HG03571 (cell line): ENCODE measurements at regions not wholly inside any gene's neighbourhood (a gene's known extent, or its start where the extent isn't known, plus 50 kb on each side); places are given as distances from the start of the nearest gene placed in this dataset.
"Not testable (repeated sequence)": the region's sequence is repeated elsewhere in the genome, so short reads cannot be mapped to it uniquely, and the experiment has no call there.

Experiments
- ATAC-seq: cut with Tn5 transposase; IDR thresholded peaks from one replicate; pipeline ENCODE4 v1.9.1; 2021; ENCODE audit not compliant: unreplicated experiment

DNA sequence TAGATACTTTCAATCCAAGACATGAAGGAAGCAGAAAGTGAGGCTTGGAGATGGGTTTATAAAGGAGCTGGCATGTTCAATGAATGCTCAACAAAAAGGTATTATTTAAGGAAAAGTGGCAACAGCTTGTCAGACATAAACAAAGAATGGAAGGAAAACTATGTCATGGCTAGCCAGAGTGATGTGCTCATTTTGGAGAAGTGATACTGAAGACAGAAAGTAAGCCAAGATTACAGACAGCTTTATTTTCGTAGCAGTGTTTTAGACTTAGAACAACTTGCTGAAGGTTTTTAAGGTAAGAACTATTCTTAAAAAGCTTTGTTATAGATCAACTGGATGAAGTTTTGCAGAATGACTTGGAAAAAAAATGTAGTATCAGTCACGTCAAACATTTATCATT is 160.5 kb upstream of the FERD3L start:
- no peak for ATAC-seq

DNA sequence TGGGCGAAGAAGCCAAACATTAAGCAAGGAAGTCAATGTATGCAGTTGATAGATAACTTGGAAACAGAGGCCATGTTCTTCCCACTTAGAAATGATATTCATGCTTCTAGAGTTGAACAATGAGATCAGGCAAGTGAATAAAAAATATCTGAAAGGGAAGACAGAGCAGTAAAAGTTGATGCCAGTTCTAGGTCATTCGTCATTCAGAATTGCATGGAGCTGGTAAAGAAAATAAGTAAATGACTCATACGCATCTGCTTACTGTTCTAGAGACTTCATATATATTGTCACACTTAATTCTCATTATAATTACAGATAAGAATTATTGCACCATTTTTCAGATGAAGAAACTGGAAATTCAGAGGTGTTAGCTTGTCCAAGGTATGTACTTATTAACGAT is 158.9 kb upstream of the FERD3L start:
- no peak for ATAC-seq

GRCh38 chr7:19302731-19303130 is 157.5 kb upstream of the FERD3L start:
- no peak for ATAC-seq

DNA sequence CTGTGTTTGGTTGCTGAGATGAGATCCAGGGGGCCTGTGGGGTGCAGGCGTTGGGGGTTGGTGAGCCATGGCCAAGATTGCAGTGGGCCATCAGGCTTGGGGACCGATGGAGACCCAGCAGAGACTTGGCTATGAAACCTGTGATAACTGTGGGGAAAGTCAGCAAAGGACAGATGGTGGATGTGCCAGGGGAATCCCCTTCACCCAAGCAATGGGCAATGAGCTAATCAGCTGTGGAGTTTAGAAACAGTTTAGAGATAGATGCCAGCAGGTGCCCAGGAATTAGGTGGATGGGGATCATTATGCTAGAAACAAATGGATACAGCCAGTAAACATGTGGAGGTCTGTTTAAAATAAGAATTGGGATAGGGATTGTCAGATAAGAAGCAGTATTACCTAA is 151.4 kb upstream of the FERD3L start:
- ATAC-seq = no peak

DNA sequence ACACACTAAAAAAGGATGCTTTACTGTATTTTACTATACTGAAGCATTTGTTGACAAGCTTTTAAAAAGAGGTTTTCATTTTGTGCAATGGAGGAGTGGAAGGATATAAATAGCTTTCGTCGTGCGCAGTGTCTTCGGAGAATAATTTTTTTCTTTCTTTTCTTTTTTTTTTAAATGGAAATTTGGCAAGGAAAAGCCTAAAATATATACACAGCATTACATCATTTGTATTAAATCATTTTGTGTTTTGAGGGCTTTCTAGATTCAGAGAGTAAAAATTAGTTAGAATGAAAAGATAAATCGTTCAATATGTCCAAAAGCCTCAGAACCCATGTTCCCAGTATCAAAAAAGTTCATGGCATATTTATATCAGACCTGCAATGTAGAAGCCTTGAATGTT is 150.2 kb upstream of the FERD3L start:
- no peak for ATAC-seq

- ATAC-seq = no peak
Observed at GRCh38 chr7:19294619-19295018, 149.4 kb upstream of the FERD3L start.

GRCh38 chr7:19293431-19293830 is 148.2 kb upstream of the FERD3L start:
- ATAC-seq = no peak

GRCh38 chr7:19290968-19291367 is 145.7 kb upstream of the FERD3L start:
- ATAC-seq = no peak

DNA sequence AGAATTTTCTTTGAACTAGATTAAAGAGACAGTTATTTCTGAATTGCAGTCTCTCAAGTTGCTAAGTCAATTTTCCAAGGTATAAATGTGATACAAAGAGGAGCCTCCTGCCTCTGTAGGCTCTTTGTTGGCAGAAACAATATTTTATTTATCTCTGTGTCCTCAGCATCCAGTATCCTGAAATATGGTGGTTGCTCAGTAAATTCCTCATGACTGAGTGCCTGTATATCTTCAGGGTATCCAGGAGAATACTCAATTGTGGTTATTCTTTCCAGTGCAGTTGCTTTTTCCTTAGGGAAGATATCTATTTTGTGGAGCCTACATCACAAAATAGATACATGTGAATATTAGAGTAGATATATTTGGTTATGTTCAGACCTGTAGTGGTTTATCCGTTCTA is 144.8 kb upstream of the FERD3L start:
- no peak for ATAC-seq

DNA sequence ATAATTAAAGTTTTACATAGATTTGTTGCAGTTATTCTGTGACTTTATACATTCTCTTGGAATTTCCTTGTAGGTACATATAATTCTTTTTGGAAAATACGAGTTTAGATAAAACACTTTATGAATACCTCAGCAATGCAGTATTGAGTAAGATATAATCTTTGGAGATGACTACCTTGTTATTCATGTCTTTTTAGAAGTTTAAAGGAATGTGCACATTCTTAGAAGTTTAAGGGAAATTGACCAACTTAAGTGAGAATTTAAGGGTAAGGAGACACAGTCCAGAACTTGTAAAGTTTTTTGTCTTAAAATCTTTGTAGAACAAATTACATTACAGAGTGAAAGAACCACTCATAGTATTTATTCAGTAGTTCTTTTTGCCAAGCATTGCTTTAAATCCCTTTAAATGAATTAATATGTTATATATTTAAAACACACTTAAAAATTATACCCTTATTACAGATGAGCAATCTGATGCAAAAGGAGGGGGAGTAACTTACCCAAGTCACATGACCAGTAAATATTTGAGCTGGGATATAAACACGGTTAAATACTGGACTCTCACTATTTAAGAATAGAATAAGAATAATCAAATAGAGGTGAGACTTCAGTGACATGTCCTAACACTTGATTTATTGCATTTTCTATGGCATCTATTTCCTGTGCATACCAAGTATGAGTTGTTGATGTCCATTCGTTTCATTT is 139.5 kb upstream of the FERD3L start:
- no peak for ATAC-seq

DNA sequence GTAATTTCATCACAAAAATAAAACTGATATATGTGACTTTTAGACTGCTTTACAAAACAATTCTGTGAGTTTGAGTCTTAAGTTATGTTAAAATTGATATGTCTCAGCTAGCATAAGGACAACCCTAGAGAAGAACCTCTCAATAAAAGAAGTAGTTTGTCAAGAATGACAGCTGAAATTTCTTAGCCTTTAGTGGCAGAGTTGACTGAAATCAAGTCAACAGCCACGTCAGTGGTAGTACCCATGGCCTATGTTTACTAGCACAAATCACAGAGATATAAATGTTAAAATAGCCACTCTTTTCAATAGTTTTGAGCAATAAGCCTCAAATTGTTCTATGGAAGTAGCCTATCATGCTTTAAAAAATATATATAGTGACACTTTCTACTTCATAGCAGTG is 138.9 kb upstream of the FERD3L start:
- no peak for ATAC-seq

GRCh38 chr7:19275000-19275399 is 129.8 kb upstream of the FERD3L start:
- no peak for ATAC-seq

DNA sequence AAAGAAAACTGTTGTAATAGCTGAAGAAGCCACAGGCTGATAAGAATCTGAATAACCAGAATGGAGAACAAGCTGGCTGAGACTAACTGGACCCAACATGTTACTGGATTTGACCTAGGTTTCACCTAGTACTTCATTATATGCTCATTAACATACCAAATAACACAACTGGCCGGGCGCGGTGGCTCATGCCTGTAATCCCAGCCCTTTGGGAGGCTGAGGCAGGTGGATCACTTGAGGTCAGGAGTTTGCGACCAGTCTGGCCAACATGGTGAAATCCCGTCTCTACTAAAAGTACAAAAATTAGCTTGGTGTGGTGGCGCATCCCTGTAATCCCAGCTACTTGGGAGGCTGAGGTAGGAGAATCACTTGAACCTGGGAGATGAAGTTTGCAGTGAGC is 127.1 kb upstream of the FERD3L start:
- not testable (repeated sequence) for ATAC-seq

GRCh38 chr7:19269301-19269700 is 124.1 kb upstream of the FERD3L start:
- no peak for ATAC-seq

DNA sequence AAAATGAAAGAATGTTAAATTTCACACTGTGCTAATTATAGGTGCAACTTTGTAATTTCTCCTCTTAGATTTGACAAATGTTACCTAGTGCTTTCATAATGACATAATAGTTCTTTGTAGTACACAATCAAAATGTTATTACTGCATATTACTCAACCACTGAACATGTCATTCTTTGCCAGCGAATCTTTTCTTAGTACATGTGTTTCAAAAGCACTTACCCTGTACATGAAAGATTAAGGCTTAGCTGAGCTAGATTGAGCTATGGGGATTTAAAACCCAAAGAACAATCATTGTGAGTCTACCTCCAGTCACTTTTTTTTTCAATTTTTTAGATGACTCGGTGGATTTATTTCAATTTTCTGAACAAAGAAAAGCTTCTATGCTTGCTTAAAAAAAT is 123.5 kb upstream of the FERD3L start:
- ATAC-seq = no peak

DNA sequence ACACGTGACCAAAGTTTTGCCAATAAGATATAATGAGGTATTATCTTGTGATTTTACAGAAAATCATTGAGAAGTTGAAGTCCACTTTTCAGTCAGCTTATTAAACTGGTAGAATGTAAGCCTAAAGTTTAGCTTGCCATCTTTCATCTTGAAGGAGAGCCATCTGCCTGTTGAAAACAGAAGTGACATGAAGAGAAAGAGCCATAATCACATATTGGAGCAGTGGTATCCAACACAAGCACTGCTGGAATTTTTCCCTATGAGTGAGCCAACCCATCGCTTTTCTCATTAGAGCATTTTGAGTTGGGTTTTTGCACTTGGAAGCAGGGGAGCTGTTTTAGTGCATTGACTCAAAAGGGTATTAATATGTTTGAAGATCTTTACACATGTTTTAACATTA is 117.6 kb upstream of the FERD3L start:
- no peak for ATAC-seq

DNA sequence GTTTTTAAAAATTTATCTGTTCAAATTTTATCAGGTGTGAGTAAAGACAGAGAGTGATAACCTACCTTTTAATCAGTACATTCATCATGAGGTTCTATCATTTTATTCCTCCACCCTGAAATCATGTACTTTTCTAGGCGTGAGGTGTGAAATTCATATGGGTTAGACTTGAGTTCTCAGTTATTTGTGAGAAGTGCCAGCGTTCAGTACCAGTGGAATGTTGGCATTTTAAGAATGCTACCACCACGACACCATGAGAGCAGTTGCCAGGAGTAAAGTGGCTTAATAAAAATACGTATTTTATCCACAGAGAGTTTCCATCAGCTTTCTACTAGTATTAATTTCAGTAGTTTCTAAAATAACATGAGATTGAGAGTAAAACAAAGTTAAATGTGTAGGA is 104.1 kb upstream of the FERD3L start:
- no peak for ATAC-seq

DNA sequence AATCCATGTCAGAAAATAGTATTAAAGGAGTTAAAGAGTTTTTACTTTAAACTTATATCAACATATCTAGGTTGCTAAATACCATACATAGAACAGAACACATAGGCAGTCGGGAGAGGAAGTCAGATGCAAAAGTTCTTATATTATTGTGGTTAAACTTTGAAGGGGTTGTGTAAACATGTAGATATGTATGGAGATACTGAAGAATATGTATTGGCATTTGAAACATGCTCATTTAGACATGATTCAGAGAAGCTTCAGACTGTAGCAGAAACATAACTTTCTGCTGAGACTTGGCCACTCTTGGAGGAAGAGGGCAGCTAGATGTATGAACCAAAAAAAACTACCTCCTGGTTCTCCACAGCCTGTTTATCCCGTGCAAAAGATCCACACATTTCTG is 103.5 kb upstream of the FERD3L start:
- no peak for ATAC-seq

DNA sequence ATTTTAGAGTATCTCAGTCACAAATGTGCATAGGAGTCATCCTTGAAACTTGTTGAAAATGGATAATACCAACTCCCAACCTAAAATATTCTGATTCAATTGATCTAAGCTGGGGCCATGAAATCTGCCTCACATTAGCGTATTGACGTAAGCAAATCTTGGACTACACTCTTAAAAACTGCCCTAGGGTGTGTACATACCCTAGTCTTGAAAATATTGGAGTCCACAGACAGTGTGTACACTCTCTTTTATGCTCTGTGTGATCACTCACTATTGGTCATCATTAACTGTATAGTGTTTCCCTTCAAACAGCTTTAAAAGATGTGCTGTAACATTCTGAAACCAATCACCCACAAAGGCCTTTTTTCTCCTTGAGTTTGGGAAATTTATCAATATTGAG is 102.9 kb upstream of the FERD3L start:
- ATAC-seq = no peak

- no peak for ATAC-seq
Observed at GRCh38 chr7:19247017-19247416, 101.8 kb upstream of the FERD3L start.

DNA sequence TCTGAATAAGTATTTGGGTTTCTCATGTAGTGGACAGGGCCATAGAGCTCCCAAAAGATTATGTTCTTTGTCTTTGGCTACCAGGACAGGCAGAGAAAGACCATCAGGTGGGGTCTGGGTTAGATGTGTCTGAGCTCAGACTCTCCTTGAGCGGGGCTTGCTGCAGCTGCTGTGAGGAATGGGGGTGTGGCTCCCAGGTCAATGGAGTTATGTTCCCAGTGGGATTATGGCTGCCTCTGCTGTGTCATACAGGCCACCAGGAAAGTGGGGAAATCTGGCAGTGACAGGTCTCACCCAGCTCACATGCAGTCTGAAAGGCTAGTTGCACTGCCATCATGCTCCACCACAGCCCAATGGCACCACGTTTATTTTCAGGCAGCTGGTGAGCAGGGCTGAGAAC is 97.0 kb upstream of the FERD3L start:
- no peak for ATAC-seq

- no peak for ATAC-seq
Observed at GRCh38 chr7:19239951-19240350, 94.7 kb upstream of the FERD3L start.

DNA sequence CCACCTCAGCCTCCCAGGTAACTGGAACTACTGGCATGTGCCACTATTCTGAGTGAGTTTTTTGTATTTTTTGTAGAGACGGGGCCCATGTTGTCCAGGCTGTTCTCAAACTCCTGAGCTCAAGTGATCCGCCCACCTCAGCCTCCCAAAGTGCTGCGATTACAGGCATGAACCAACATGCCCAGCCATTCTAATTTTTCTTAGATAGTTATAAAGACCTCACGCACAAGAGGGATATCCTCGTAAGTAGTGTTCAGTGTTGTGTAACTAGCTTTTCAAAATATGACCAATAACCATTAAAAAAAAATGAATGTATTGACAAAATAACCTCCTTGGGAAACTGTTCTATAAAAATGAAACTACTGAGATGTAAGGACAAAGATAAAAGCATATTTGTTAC is 90.5 kb upstream of the FERD3L start:
- no peak for ATAC-seq

GRCh38 chr7:19224951-19225350 is 79.7 kb upstream of the FERD3L start:
- ATAC-seq = no peak
